NCI-H128 (cell line): ENCODE measurements at regions not wholly inside any gene's neighbourhood (a gene's known extent, or its start where the extent isn't known, plus 50 kb on each side); places are given as distances from the start of the nearest gene placed in this dataset.
"Not testable (repeated sequence)": the region's sequence is repeated elsewhere in the genome, so short reads cannot be mapped to it uniquely, and the experiment has no call there.

ENCODE experiments used
- DNase-seq: peaks from one replicate; lab custom pipeline; 2025; ENCODE audit not compliant: unreplicated experiment; lab: John Stamatoyannopoulos, UW

GRCh38 chr16:16992975-16993765 lies 477.6 kb downstream of the XYLT1 start:
- no peak for DNase-seq

- no peak for DNase-seq
These were observed 475.9 kb downstream of the XYLT1 start for GRCh38 chr16:16994831-16995230.

GRCh38 chr16:16996827-16997226 lies 473.9 kb downstream of the XYLT1 start:
- no peak for DNase-seq

GRCh38 chr16:16997349-16997748 lies 473.4 kb downstream of the XYLT1 start:
- DNase-seq: no peak

- no peak for DNase-seq
These were observed 469.3 kb downstream of the XYLT1 start for GRCh38 chr16:17001471-17001870.

- no peak for DNase-seq
These were observed 468.2 kb downstream of the XYLT1 start for GRCh38 chr16:17002565-17002964.

GRCh38 chr16:17005963-17006362 lies 464.8 kb downstream of the XYLT1 start:
- DNase-seq: not testable (repeated sequence)

- no peak for DNase-seq
These were observed 459.0 kb downstream of the XYLT1 start for GRCh38 chr16:17011712-17012111.

GRCh38 chr16:17013038-17013437 lies 457.7 kb downstream of the XYLT1 start:
- DNase-seq: no peak

GRCh38 chr16:17014484-17015121 lies 456.2 kb downstream of the XYLT1 start:
- DNase-seq: no peak

GRCh38 chr16:17015702-17016101 lies 455.1 kb downstream of the XYLT1 start:
- DNase-seq: no peak

- no peak for DNase-seq
These were observed 453.3 kb downstream of the XYLT1 start for GRCh38 chr16:17017442-17017841.

GRCh38 chr16:17018585-17018939 lies 452.2 kb downstream of the XYLT1 start:
- no peak for DNase-seq

GRCh38 chr16:17019366-17019765 lies 451.4 kb downstream of the XYLT1 start:
- DNase-seq: no peak

- DNase-seq: no peak
These were observed 447.2 kb downstream of the XYLT1 start for GRCh38 chr16:17023606-17024005.

- DNase-seq: no peak
These were observed 446.2 kb downstream of the XYLT1 start for GRCh38 chr16:17024514-17024913.

- DNase-seq: no peak
These were observed 444.0 kb downstream of the XYLT1 start for GRCh38 chr16:17026600-17027242.

- no peak for DNase-seq
These were observed 443.2 kb downstream of the XYLT1 start for GRCh38 chr16:17027488-17028129.

- DNase-seq: no peak
These were observed 441.0 kb downstream of the XYLT1 start for GRCh38 chr16:17029602-17030350.

- no peak for DNase-seq
These were observed 439.1 kb downstream of the XYLT1 start for GRCh38 chr16:17031484-17032268.
